ENCODE measurements at regions not wholly inside any gene's neighbourhood (a gene's known extent, or its start where the extent isn't known, plus 50 kb on each side); places are given as distances from the start of the nearest gene placed in this dataset.

DNA sequence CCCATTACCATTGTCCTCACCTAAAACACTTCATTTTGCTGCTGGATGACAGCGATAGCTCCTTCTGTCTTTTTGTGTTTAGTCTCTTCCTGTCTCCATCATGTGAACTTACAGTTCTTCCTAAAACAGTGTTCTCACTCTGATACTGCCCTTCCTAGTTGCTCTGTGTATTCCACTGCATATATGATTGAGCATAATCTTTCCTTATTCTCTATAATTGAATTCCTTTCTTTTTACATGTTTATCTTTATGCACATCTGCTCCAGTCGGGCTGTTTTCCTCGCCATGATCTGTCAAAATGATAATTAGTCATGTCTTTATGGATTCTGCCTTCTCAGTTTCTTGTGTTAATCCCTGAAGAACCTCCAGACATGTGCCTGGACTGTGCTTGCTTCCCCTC, 405.1 kb upstream of the SEMA6D start:
- TF ChIP-seq, protein P1, sequence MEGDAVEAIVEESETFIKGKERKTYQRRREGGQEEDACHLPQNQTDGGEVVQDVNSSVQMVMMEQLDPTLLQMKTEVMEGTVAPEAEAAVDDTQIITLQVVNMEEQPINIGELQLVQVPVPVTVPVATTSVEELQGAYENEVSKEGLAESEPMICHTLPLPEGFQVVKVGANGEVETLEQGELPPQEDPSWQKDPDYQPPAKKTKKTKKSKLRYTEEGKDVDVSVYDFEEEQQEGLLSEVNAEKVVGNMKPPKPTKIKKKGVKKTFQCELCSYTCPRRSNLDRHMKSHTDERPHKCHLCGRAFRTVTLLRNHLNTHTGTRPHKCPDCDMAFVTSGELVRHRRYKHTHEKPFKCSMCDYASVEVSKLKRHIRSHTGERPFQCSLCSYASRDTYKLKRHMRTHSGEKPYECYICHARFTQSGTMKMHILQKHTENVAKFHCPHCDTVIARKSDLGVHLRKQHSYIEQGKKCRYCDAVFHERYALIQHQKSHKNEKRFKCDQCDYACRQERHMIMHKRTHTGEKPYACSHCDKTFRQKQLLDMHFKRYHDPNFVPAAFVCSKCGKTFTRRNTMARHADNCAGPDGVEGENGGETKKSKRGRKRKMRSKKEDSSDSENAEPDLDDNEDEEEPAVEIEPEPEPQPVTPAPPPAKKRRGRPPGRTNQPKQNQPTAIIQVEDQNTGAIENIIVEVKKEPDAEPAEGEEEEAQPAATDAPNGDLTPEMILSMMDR (IDR thresholded peaks at IDR 0.05; ENCODE audit: low read depth, low read length): no peak
- H3K4me3 ChIP-seq (ENCODE audit: low read depth, low read length): no peak overlapping the region
- in situ Hi-C loops (cut with HindIII; ENCODE audit: low sequenced_read_pairs): no loop called here
- DNase-seq (ENCODE audit: low read depth, low spot score): no peak

DNA sequence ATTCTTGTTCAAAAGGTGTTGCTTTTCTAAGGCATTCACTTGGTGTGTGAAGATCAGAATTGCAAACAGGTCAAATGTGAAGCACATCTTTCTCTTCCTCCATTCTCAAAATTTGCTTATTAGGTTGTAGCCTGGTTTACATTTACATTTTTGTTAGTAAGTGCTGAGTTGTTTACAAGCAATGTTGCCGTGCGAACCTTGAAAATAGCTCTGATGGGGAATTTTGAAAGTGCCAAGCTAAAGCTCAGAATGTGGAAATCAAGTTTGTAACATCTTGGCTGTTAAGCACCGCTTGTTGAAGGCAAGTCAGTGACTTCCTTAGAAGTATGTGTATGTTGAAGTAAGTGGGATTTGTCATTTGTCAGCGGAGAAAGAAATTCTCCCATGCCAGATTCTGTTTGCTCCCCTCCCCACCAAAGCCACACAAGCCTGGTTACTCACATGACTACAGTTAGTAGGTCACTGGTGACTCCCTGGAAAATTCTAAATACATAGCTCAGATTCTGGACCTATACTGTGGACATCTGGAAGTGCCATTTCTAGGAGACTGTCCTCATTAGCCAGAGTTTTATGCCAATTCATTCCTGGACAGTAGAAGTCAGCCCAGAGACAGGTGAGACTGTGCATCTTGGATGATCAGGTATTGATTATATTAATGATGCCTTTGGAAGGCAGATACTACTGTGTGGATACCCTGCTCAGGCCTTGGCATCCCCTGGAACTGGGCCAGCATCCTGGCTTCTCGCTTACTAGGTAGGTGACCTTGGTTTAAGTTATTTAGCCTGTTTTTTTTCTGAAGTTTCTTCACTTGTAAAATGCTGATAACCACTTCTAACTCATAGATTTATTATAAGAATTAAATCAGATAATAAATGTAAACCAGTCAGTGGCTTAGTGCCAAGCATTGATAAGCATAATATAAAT, 390.6 kb upstream of the SEMA6D start:
- no peak overlapping the region for H3K4me3 ChIP-seq (ENCODE audit: low read depth, low read length)
- TF ChIP-seq, protein P1 (IDR thresholded peaks at IDR 0.05; ENCODE audit: low read depth, low read length): no peak
- in situ Hi-C loops (cut with HindIII; ENCODE audit: low sequenced_read_pairs): no loop called here
- no peak for DNase-seq (ENCODE audit: low read depth, low spot score)

DNA sequence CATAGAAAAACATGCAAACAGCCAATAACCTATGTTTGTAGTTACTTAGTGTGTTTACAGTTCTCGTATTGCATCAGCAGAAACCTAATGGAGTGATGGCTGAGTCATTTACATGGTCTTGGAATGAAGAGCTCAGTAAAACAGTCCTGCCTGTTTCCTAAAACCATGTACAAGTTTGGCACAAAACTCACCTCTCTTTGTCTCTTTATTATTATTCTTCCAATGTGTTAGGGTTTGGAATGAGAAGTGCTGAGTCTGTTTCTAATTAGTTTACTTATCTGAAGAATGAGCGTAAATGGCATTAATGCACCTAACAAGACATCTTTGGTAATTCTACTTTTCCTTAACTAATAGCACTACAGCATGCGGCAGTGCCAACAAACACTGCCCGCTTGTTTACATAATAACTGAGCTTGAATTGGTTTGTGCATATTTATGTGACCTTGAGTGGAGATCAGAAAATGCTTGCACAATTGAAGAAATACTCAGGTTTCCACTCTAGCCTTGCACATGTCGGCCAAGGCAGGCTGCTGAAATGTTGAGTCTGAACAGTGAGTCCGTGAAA, 385.4 kb upstream of the SEMA6D start:
- in situ Hi-C loops (cut with HindIII; ENCODE audit: low sequenced_read_pairs): no loop called here
- H3K4me3 ChIP-seq (ENCODE audit: low read depth, low read length): no peak overlapping the region
- DNase-seq (ENCODE audit: low read depth, low spot score): peak; percentile 57
- TF ChIP-seq, protein P1 (IDR thresholded peaks at IDR 0.05; ENCODE audit: low read depth, low read length): no peak

DNA sequence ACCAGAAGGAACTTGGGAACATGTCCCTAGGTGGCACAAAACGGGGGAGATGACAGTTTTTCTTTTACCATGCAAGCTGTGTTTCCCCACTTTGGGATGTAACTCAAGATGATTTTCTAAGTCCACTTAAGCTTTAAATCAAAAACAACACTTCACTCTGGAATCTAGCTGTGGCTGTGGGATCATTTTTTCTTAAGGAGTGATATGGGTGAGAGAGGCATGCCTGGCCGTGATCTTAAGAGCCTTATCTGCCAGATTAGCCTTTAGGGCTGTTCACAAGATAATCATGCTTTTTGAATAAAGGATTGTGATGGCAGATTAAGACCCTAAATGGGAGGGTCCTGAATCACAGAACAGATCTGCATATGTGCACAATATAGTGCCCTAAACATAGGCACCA, 384.8 kb upstream of the SEMA6D start:
- peak; percentile 13 for DNase-seq (ENCODE audit: low read depth, low spot score)
- in situ Hi-C loops (cut with HindIII; ENCODE audit: low sequenced_read_pairs): no loop called here
- no peak overlapping the region for H3K4me3 ChIP-seq (ENCODE audit: low read depth, low read length)
- TF ChIP-seq, protein P1 (IDR thresholded peaks at IDR 0.05; ENCODE audit: low read depth, low read length): no peak

DNA sequence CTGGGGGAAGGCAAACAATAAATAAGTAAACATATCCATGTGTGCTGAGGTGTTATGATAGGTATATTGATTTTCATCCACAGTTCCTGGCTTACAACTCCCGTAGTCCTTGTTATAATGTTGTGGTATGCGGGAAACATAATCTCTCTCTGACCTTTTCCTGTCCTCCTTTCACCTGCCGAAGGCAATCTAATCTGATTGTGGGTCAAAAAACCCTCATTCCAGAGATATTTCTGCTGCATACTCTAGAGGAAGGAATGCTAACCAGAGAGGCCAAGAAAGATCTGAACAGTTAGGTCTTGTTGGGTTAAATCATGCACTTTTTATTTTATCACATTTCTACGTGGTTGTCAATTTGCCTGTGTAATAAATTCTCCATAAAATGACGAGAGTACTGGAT, 383.6 kb upstream of the SEMA6D start:
- in situ Hi-C loops (cut with HindIII; ENCODE audit: low sequenced_read_pairs): no loop called here
- no peak overlapping the region for H3K4me3 ChIP-seq (ENCODE audit: low read depth, low read length)
- TF ChIP-seq, protein P1 (IDR thresholded peaks at IDR 0.05; ENCODE audit: low read depth, low read length): no peak
- DNase-seq (ENCODE audit: low read depth, low spot score): no peak

DNA sequence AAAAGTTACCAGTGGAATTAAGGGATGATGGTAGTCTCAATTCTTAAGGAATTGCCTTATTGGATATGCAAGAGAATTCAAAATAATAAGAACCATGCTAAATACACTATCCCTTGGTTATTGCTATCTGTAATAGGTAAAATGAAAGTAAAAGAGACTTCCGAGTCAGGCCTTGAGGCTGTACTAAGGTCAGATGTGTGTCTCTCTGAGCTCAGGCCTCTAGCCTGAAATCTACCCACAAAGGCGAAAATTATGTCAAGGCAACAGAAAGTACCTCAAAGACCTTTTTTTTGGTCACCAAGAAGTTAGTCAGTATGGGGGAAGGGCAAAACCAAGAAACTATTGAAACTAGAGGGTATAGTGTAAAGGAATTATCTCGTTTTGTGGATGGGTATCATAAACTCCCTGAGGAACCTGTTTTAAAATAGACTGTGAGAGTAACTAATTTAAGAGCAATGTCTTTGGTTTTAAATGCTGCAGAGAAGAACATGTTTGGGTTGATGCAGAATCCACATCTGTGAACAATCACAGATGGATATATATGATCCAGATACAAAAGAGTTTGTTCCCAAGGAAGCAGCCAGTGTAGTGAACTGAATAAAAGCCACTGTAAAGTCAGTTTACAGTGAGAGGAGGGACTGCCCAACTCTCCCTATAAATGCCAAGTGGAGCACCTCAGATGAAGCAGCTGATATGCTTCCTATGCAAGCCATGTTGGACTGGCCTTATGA, 382.3 kb upstream of the SEMA6D start:
- in situ Hi-C loops (cut with HindIII; ENCODE audit: low sequenced_read_pairs): no loop called here
- DNase-seq (ENCODE audit: low read depth, low spot score): no peak
- H3K4me3 ChIP-seq (ENCODE audit: low read depth, low read length): no peak overlapping the region
- TF ChIP-seq, protein P1 (IDR thresholded peaks at IDR 0.05; ENCODE audit: low read depth, low read length): no peak
